Sigmoid colon (tissue), 6 donors: ENCODE measurements at regions not wholly inside any gene's neighbourhood (a gene's known extent, or its start where the extent isn't known, plus 50 kb on each side); places are given as distances from the start of the nearest gene placed in this dataset.
"Not testable (repeated sequence)": the region's sequence is repeated elsewhere in the genome, so short reads cannot be mapped to it uniquely, and the experiment has no call there.

Experiments used
- DNase-seq: peaks from one replicate; pipeline ENCODE4 v3.0.0-alpha.2; 2019
- H3K27ac ChIP-seq, 4 donors: fragments of 200-600 bp; sonication (generic); one replicate each; pipeline ENCODE4 v1.5.1; 2016 to 2019; ENCODE audit warnings: mild to moderate bottlenecking in 1 of 4
- H3K27me3 ChIP-seq, 3 donors: fragments of 200-600 bp; sonication (generic); one replicate each; pipeline ENCODE4 v1.5.1; 2019; ENCODE audit warnings: mild to moderate bottlenecking in 1 of 3
- H3K36me3 ChIP-seq, 4 donors: fragments of 200-600 bp; sonication (generic); one replicate each; pipeline ENCODE4 v1.5.1; 2016 to 2019
- H3K4me1 ChIP-seq, 4 donors: fragments of 200-600 bp; sonication (generic); one replicate each; pipeline ENCODE4 v1.5.1; 2017 to 2019
- H3K4me3 ChIP-seq, 4 donors: fragments of 200-600 bp; sonication (generic); one replicate each; pipeline ENCODE4 v1.5.1; 2017 to 2019; ENCODE audit warnings: mild to moderate bottlenecking in 2 of 4, moderate library complexity in 1 of 4
- H3K9me3 ChIP-seq, 4 donors: fragments of 200-600 bp in 3 of 4; sonication (generic) in 3 of 4; one replicate each; pipeline versions ENCODE4 v1.5.1 to v1.6.1; 2013 to 2019
- EP300 ChIP-seq, 4 donors: sonication (generic); formaldehyde crosslinking; IDR thresholded peaks; one replicate each; pipeline ENCODE4 v1.6.1; 2017; ENCODE audit warnings: antibody characterized with exemption in 4 of 4
- POLR2A ChIP-seq, 2 donors: fragments of 450-650 bp; IDR thresholded peaks; one replicate each; pipeline ENCODE4 v1.6.1; 2016; ENCODE audit warnings: antibody characterized with exemption in 2 of 2, mild to moderate bottlenecking in 2 of 2, moderate library complexity in 2 of 2
- POLR2AphosphoS5 ChIP-seq, 4 donors: sonication (generic); formaldehyde crosslinking; IDR thresholded peaks; one replicate each; pipeline ENCODE4 v1.6.1; 2017; ENCODE audit warnings: antibody characterized with exemption in 4 of 4
- WGBS, 2 donors: extraction: QIAGEN DNeasy Blood & Tissue Kit; methylation state at CpG; one replicate each; pipeline ENCODE4 v1.1.7; 2013; 5-methylcytosine and 5-hydroxymethylcytosine counted together
- intact Hi-C: fragments of 100-400 bp; cut with DNase I; formaldehyde crosslinking; loops from one replicate; pipeline ENCODE4 v1.15.1; 2023
- TF ChIP-seq, protein P1 (sequence below), 4 experiments: fragments of 450-650 bp in 3 of 4; fragments of 200-600 bp in 1 of 4; IDR thresholded peaks; one replicate each; pipeline ENCODE4 v1.5.1; 2016 to 2019; ENCODE audit warnings: antibody characterized with exemption in 4 of 4, mild to moderate bottlenecking in 3 of 4, moderate library complexity in 2 of 4
- donor health status: healthy with polysubstance abuse.
- donor health status: healthy.

DNA sequence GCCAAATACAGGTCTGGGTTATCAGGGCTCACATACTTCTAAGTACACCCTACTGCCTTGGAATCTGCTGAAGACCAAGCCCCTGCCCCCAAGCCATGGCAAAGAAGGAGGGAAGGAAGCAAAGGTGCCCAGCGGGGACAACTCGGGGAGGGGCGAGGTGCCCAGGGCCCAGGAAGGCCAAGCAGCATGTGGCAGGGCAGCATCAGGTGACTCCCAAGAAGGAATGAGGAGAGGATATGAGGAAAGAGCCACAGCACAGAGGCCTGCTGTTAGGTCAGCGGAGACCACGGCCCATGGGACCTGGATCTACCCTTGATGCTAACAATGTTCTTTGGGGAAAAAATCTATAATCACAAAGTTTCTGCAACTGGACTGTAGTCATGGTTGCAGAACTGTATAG is 142.6 kb upstream of the CRHR1 start:
- Histone ChIP-seq H3K9me3 (no peaks in the 10 kb centered on the region), H3K27me3 (no peaks in the 10 kb centered on the region), H3K27ac (no peak overlapping the region), H3K4me1 (no peaks in the 10 kb centered on the region), H3K4me3 (no peak overlapping the region), H3K36me3 (peaks cover 0 to 25% (median 3%) of the 10 kb centered on the region in 4 donors)
- no peak for TF ChIP-seq POLR2A (IDR thresholded peaks at IDR 0.05)
- intact Hi-C loops, result no loop called here
- WGBS, 2 donors, result 64 to 73% methylated on average over 5 of the region's 5 CpGs
- DNase-seq, result no peak

DNA sequence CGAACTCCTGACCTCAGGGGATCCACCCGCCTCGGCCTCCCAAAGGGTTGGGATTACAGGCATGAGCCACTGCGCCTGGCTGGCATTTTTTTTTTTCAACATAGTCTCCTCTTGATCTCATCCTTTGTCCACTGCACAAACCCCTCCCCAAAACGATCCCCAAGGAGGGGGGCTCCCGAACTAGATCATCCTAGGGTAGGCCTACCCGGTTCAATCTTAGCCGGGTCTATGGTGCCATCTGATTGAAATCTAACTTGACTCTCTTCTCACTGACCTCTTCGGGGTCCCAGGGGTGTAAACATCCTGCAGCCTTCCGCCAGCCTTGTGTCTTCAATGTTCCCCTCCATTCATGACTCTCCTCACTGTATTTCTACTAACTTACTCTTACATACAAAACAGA is 140.5 kb upstream of the CRHR1 start:
- intact Hi-C loops, result no loop called here
- no peak for DNase-seq

DNA sequence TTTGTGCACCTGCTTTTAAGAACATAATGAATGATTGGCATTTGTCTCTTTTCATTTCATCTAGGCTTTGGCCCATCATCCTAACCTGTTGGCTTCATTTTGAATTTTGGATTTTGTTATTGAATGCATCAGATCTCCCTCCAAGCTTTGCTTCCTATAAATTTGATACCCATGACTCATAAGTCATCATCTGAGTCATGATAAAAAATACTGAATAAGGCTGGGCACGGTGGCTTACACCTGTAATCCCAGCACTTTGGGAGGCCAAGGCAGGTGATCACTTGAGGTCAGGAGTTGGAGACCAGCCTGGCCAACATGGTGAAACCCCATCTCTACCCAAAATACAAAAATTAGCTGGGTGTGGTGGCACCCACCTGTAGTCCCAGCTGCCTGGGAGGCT is 139.5 kb upstream of the CRHR1 start:
- WGBS, 2 donors, result 40 to 75% methylated on average over 1 of the region's 1 CpG
- H3K27me3 ChIP-seq, DNase-seq, H3K4me1 ChIP-seq, H3K27ac ChIP-seq, H3K4me3 ChIP-seq, intact Hi-C loops, H3K9me3 ChIP-seq, H3K36me3 ChIP-seq: not testable (repeated sequence)

More for the DNA sequence above, 140.5 kb upstream of the CRHR1 start:
- Histone ChIP-seq H3K9me3 (no peaks in the 10 kb centered on the region), H3K27ac (no peak overlapping the region), H3K4me1 (no peaks in the 10 kb centered on the region), H3K36me3 (peaks cover 0 to 10% (median 0%) of the 10 kb centered on the region in 4 donors), H3K4me3 (no peak overlapping the region), H3K27me3 (no peaks in the 10 kb centered on the region)
- no peak for TF ChIP-seq EP300 (IDR thresholded peaks at IDR 0.05)
- no peak for TF ChIP-seq POLR2AphosphoS5 (IDR thresholded peaks at IDR 0.05)
- TF ChIP-seq, protein P1, sequence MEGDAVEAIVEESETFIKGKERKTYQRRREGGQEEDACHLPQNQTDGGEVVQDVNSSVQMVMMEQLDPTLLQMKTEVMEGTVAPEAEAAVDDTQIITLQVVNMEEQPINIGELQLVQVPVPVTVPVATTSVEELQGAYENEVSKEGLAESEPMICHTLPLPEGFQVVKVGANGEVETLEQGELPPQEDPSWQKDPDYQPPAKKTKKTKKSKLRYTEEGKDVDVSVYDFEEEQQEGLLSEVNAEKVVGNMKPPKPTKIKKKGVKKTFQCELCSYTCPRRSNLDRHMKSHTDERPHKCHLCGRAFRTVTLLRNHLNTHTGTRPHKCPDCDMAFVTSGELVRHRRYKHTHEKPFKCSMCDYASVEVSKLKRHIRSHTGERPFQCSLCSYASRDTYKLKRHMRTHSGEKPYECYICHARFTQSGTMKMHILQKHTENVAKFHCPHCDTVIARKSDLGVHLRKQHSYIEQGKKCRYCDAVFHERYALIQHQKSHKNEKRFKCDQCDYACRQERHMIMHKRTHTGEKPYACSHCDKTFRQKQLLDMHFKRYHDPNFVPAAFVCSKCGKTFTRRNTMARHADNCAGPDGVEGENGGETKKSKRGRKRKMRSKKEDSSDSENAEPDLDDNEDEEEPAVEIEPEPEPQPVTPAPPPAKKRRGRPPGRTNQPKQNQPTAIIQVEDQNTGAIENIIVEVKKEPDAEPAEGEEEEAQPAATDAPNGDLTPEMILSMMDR (IDR thresholded peaks at IDR 0.05), result no peak
- TF ChIP-seq POLR2A (IDR thresholded peaks at IDR 0.05), result no peak
- WGBS, 2 donors, result 83 to 89% methylated on average over 10 of the region's 10 CpGs

DNA sequence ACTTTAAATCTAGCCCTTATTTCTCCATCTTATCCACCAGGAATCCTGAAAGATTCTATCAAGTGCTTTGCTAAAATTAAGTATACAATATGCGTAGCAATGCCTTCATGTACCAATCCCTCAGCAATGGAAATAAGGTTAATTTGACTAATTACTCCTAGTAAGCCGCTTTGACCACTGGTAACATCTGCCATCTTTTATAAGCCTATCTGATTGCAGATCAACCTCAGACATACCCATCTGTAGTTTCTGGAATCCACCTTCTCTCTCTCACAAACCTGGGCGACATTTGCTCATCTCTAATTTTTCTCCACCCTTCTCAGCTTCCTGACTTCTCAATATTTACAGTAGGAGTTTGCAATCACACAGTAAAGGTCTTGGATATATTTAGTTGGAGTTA is 138.8 kb upstream of the CRHR1 start:
- no peak for DNase-seq
- Histone ChIP-seq H3K9me3 (no peaks in the 10 kb centered on the region), H3K36me3 (no peaks in the 10 kb centered on the region), H3K27me3 (peaks cover 0 to 11% (median 0%) of the 10 kb centered on the region in 3 donors), H3K27ac (no peak overlapping the region), H3K4me3 (no peak overlapping the region), H3K4me1 (no peaks in the 10 kb centered on the region)
- whole genome bisulfite sequencing, 2 donors, result 87 to 94% methylated on average over 3 of the region's 3 CpGs
- TF ChIP-seq POLR2A (IDR thresholded peaks at IDR 0.05) (no peak), EP300 (IDR thresholded peaks at IDR 0.05) (no peak), POLR2AphosphoS5 (IDR thresholded peaks at IDR 0.05) (no peak)
- TF ChIP-seq, protein P1 (IDR thresholded peaks at IDR 0.05), result no peak
- intact Hi-C loops, result no loop called here

DNA sequence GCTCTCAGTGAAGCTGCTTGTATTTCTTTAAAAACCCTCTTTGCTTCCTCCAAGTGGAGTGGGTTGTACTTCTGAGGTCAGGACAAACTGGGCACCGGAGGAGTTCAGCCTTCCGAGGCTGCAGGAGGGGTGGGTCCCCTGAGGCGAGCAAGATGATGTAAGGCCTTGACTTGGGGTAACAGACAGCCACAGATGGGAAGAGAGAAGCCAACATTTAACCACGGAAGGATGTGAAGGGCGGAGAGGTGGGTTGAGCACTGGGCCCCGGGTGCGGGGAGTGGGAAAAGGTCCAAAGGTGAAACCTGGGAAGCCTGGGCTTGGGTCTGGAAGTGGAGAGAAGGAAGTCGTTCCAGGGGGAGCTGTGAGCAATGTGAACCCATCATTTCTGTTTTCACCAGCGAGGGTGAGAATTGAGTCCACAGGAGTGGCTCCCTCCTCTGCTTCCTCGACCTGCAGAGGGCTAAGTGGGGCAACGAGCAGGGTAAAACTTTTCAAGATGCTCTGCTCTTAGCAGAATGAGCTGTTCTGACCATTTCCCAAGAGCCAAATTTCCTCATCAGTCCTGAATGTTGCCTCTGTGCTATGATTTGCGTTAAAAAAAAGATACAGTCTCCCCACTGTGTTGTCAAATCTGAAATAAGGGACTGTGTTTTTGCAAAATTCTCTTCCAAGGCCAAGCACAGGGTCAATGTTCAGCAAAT is 137.7 kb upstream of the CRHR1 start:
- WGBS, 2 donors, result 15 to 24% methylated on average over 12 of the region's 12 CpGs
- Histone ChIP-seq H3K4me1 (no peaks in the 10 kb centered on the region), H3K9me3 (no peaks in the 10 kb centered on the region), H3K27me3 (peaks cover 0 to 22% (median 0%) of the 10 kb centered on the region in 3 donors), H3K36me3 (no peaks in the 10 kb centered on the region), H3K27ac (no peak overlapping the region), H3K4me3 (no peak overlapping the region)
- no peak for DNase-seq
- TF ChIP-seq POLR2AphosphoS5 (IDR thresholded peaks at IDR 0.05) (no peak), POLR2A (IDR thresholded peaks at IDR 0.05) (no peak), EP300 (IDR thresholded peaks at IDR 0.05) (no peak)
- TF ChIP-seq, protein P1 (IDR thresholded peaks at IDR 0.05), result no peak
- intact Hi-C loops, result no loop called here

DNA sequence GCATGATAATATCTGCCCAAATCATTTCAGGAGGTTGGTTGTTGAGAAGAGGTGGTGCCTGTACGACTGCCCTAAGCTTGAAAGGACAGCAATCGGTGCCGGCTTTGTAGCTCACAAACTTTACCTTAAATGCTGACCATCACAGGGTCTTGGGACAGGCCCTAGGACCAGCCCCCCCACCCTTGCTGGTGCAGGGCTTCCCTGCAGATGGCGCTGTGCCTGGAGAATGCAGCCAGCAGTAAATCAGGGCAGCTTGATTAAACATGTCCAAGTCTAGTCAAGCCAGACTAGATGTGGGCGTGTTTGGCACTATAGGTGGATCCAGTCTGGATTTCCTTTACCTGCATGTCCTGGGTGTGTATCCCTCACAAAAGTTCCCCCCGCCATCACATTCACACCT is 135.5 kb upstream of the CRHR1 start:
- H3K27me3 ChIP-seq, result peaks cover 0 to 30% (median 0%) of the 10 kb centered on the region in 3 donors
- intact Hi-C loops, result no loop called here

More for the DNA sequence above, 135.5 kb upstream of the CRHR1 start:
- Histone ChIP-seq H3K36me3 (no peaks in the 10 kb centered on the region), H3K27ac (no peak overlapping the region), H3K4me3 (no peak overlapping the region), H3K4me1 (no peaks in the 10 kb centered on the region), H3K9me3 (no peaks in the 10 kb centered on the region)
- DNase-seq, result no peak
- no peak for TF ChIP-seq POLR2AphosphoS5 (IDR thresholded peaks at IDR 0.05)
- 70 to 78% methylated on average over 6 of the region's 6 CpGs for WGBS, 2 donors
